ENCODE measurements at regions not wholly inside any gene's neighbourhood (a gene's known extent, or its start where the extent isn't known, plus 50 kb on each side); places are given as distances from the start of the nearest gene placed in this dataset.

DNA sequence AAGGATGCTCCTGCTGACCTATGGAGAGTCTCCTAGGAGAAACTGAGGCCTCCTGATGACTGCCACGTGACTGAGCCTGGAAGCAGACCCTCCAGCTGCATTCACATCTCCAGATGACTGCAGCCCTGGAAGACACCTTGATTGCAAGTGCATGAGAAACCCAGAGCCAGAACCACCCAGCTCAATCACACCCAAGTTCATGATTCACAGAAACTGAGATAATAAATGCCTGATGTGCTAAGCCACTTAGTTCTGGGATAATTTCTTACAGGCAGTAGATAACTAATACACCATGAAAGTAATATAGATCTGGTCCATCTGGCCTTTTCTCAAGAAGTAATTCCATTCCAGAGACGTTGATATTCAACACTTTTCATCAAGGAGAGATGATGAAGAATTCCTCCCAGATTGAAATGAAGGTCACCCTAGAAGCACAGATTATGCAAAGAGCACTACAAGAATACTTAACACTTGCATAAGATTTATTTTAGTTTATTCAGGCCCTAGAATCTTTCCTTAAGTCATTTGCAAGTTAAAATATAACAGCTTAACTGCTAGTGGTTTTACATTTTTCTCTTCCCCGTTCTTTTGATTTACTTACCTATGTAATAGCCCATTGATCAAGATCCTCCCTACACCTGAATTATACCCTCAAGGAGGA, 208.2 kb upstream of the INHBA start:
- no peak for DNase-seq (ENCODE audit: low read depth in 3 of 3)

DNA sequence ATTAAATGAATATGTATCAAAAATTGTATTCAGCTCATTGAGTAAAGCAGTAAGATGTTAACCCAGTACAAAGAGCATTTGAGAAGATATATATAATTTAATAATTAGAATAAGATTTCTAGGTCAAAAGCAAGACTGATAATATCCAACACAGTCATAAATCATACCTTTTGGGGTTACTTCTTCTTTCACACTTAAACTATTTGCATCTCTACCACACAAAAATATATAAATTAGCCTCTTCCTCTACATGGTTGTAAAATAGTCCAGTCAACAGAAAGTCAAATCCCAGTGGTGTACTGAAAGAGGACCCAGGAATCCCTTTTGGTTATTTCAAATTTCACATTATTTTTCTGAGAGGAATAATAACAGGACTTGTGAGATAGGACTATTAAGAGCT, 204.6 kb upstream of the INHBA start:
- no peak for DNase-seq (ENCODE audit: low read depth in 3 of 3)

DNA sequence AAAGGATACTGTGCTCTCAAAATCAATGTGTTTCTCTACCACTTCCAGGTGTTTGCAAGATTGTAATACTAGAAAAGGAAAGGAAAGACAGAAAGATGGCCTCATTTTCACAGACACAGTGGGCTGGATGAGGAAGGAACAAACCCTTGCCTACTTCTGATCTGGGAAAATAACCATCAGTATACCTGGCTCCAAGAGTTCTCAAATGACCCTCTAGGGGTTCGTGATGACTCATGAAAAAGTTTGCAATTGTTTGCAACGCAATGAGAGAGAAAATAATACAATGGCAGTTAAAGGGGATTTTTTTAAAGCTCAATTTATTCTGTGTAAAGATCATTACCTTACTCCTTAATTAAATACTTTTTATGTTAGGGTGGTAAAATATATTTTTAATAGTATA, 197.6 kb upstream of the INHBA start:
- no peak for DNase-seq (ENCODE audit: low read depth in 3 of 3)

DNA sequence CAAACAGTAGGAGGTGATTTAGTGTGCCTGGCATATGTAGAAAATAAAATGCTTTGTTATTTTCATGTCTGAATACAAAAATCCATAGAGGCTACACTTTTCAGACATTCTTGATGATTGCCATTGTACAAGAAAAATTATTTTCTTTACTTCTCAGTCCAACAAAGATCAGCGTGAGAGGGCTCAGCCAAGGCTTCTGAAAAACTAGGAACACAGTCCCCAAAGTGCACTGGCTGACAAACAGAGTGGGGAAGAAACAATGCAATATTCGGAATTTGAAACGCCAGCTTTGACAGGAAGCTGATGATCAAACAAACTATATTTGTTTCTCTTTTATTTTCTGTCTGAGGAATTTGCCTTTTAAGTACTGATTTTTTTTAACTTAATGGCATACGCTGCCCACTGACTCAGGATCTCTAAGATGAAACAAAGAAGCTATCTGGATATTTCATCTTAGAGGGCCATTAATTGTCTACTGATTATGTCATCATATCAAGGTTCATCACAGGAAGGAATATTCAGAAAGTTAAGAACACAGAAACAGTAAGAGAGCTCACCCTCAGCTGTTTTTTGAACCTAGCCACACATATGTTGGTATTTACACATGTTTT, 197.0 kb upstream of the INHBA start:
- no peak for DNase-seq (ENCODE audit: low read depth in 3 of 3)

DNA sequence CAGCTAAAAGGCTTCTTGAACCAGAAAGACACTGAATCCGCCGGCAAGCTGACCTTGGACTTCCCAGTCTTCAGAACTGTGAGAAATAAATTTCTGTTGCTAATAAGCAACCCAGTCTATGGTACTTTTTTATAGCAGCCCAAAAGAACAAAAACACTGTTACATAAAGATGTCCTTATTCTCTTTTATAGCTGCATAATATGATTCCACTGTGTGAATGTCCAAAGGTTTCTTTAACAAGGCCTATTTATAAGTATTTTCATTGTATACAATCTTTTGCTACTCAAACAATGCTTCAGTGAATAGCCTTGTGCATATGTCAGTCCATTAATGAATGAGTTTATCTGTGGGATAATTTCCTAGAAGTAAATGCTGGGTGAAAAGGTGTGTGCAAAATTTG, 190.8 kb upstream of the INHBA start:
- no peak for DNase-seq (ENCODE audit: low read depth in 3 of 3)

DNA sequence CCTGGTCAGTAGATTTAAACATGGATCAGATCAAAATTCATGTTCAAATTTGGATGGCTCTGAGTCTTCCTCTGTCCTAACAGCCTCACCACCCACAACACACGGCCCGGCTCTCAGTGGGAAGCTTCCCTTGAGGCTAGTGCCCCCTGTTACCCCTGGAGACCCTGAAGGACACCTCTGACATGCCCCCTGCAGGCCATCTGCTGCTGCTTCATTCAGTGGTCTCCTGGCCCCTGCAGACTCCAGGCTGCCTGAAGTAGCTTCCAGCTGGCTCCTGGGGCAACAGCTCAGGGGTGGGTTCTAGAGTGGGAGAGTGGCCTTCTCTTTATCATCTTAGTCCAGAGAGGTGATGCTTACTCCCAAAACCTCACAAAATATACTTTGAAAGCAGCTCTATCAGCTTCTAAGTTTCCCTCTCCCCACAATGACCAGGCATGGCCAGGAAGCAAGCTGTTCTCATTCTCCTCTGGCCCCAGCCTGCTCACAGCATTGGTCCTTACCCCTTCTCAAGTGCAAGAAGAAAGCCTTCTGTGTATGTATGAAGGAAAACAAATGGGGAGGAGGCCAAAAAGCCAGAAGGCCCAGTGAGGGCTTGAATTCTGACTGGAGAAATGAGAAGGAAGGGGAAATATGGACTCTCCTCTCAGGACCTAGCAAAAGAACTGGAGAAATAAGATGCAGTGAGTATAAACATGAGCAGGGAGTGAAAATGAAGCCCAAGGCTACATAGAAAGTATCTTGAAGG, 189.6 kb upstream of the INHBA start:
- no peak for DNase-seq (ENCODE audit: low read depth in 3 of 3)

DNA sequence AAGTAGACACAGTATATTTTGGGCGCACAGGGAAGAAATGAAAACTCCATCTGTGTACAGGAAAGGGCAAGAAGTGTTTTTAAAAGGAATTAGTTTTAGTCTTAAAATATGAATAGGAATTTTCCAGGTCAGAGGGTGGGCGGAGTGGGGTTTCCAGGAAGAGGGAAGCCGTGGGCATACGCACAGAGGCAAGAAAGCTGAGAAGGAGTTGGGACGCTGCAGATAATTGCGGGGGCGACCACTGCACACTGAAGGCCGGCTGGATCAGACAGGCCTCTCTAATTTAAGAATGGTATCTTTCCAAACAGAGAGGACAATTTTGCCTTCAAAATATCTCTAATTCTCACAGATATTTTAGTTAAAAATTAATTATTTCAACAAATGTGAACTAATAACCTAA, 189.1 kb upstream of the INHBA start:
- DNase-seq (ENCODE audit: low read depth in 3 of 3), result no peak

DNA sequence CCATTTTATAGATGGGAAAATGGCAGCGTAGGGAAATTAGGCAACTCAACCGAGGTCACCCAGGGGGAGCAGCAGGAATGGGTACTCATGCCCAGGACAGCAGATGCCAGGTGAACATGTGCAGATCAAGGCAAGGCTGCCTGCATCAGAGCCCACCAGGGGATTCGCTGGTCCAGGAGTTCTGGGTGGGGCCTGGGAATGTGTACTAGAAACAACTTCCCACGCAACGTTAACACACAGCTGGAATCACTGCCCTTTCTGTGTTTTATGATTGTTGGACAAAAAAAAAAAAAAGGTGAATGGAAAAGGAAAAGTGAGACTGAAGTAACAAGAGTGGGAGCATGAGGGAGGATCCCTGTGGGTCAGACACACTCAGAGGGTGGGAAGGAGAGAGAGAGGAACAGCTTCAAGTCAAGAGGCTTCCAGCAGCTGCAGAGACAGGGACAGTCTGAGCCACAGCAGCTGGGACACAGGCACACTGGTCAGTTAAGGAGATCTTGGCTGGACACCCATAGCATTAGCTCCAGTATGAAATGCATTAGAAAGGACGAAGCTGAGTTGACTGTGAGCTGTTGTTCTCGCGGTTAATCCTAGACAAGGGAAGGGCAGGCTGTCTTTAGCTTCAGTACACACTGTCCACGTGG, 187.9 kb upstream of the INHBA start:
- no peak for DNase-seq (ENCODE audit: low read depth in 3 of 3)

DNA sequence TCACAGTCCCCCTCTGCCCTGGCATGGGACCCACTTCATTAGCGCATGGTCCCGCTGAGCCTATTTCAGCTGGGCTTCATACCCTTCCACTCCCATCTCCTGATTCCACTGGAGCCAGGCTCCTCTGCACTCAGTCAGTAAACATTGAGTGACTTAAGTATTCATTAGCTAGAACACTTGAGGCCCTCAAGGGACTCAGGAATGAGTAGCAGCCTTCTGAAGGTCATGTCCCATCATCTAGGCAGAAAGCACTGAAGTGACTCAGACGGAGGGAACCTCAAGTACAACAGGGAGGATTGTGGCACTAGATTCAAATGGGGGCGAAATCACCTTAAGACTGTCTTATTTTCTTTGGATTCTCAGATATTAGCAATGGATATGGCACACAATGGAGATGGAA, 186.6 kb upstream of the INHBA start:
- DNase-seq (ENCODE audit: low read depth in 3 of 3), result no peak

DNA sequence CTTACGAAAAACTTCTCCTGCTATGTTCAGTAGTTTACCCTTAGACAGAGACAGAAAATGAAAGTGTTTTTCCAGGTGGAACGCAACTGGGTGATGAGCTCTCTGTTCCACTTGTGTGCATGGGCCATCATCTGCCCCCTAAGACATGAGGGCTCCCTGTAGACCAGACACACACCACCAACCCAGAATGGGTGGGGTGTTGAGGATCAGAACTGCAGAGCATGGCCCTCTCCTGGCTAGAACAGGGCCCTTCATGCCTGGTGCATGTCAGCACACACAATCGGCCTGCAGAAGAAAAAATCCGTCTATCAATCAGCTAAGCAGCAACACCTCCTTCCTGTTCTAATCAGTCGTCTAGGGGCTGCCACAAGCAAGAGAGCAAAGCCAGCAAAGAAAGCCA, 186.2 kb upstream of the INHBA start:
- no peak for DNase-seq (ENCODE audit: low read depth in 3 of 3)

DNA sequence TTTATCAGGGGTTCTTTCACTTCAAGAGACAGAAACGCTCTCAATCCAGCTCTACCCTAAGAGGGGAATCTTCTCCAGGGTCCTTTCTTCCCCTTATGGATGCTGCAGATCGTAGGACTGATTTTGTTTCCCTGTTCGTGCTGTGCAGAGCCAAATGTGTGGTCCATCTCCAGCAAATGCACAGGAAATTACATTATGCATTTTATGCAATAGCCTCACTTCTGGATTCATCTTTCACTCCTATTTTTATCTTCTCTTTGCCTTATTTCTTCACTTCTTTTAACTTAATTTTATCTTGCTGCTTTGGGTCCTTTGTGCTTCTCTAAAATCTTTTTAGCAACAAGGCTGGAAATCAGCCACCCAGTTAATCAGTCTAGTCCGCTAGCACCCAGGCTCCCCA, 184.5 kb upstream of the INHBA start:
- no peak for DNase-seq (ENCODE audit: low read depth in 3 of 3)

DNA sequence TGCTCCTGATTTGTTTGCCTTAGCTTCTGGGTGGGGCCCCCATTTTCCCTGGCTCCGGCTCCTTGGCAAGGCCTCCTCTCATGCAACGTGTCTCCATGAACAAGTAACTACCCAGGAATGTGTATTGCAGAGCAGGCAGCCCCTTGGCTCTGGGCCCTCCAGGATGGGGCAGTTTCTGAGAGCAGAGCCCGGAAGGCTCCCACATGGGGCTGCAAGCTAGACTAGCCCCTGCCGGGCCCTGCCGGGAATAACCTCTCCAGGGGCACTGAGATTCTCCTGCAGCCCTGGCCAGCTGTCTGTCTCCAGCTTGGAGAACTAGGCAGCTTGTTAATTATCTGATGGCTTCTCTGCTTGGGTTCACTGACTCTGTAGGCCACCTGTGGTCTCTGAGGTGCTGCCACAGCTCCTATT, 184.0 kb upstream of the INHBA start:
- no peak for DNase-seq (ENCODE audit: low read depth in 3 of 3)

DNA sequence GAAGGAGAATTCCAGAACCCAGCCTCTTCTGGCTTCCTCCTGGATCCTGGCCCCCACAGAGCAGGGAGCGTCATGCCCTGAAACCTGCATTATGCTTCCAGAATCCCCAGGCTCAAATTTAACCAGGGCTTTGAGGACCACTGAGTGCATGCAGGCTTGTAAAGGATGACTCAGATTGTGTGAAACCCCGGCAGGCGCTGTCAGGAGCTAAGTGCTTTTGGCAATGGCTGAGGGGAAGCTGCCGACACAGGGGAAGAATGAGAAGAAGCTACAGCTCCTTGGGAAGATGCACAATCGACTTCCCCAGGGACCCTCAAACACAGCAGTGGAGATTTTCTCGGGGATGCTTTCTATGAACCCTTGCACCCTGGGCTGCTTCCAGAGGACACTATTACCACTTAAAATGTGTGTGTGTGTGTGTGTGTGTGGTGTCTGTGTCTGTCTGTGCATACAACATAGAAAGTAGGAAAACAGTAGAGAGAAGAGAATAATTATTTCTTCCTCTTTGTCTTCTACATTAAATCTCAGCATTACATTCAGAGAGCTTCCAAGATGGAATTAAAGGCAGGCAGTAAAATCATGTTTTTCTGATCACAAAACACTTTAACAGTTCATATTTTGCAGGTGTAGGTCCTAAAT, 183.5 kb upstream of the INHBA start:
- DNase-seq (ENCODE audit: low read depth in 3 of 3), result no peak

DNA sequence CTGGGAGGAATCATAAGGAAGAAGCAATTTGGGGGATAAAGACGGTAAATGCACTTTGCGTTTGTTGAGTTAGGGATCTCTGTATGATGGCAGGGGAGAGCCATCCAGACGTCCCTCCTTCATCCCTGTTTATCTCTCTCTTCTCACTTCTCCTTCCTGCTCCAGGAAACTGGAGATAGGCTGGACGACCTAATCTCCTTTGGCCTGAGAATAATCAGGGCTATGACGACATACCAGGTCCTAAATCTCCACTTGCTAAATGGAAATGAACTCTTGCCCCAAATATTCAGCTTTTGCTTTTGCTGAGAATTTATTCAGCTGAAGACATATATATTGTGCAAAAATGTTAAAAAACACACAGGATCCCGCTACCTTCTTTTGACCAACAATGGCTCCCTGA, 182.9 kb upstream of the INHBA start:
- no peak for DNase-seq (ENCODE audit: low read depth in 3 of 3)

DNA sequence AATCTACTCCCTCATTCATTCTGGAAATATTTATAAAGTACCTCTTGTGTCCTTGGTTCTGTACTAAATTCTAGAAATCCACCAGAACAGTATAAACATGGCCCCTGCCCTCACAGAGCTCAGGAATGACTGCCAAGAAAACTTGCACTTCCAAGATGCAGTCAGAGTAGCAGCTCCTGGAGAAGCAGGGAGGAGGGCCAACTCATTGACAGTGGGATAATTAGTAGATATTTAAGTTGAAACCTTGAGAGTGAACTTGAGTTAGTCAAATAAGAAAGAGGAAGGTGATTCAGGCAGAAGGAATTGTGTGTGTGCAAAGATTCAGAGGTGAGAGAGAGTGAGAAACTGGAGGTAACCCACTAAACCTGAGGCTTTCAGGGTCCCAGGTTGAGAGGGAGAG, 182.2 kb upstream of the INHBA start:
- no peak for DNase-seq (ENCODE audit: low read depth in 3 of 3)

DNA sequence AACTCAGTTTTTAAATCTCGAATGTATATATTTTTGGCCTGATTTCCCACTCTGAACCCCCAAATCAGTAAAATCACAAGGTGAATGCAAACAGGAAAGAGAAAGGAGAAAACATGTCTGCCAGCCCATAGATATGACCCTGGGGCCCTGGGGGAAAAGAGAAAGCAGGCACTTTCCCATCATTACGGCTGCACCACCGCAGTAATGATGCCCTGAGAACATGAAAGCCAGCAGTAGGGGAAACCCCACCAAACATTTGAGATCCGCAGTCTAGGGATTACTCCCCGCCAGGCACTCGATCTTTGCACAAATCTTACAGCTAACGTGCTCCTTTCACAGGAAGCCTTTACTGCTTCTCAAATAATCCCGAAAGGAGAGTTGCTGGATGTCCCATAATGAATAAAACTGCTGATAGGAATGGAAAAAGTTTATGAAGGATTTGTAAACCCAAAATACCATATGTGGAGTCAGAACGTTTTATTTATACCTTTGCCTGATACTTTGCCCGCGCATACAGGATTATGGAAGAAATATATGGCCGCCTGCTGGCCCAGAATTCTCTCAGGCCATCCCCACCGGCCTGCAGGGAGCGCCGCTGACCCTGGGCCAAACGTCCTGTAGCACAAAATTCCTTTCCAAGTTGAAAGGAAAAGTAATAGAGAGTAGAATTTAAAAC, 180.0 kb upstream of the INHBA start:
- DNase-seq (ENCODE audit: low read depth in 3 of 3), result no peak

DNA sequence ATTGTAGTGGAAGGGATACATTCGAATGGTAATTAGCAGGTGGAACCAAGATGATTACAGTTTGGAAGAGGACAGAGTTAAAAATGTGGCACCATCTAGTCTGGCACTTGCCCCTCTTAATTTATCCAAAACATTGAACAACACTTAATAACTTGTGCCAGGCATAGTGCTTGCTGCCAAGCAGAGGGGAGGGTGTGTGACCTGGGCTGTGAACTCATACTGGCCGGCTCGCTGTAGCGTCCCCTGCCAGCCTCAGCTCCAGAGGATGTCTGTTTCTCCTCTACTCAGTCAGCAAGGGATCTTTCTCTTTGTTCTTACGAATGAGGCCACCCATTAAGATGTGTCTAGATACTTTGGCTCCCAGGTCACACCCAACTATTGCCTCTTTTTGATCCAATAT, 179.4 kb upstream of the INHBA start:
- no peak for DNase-seq (ENCODE audit: low read depth in 3 of 3)

DNA sequence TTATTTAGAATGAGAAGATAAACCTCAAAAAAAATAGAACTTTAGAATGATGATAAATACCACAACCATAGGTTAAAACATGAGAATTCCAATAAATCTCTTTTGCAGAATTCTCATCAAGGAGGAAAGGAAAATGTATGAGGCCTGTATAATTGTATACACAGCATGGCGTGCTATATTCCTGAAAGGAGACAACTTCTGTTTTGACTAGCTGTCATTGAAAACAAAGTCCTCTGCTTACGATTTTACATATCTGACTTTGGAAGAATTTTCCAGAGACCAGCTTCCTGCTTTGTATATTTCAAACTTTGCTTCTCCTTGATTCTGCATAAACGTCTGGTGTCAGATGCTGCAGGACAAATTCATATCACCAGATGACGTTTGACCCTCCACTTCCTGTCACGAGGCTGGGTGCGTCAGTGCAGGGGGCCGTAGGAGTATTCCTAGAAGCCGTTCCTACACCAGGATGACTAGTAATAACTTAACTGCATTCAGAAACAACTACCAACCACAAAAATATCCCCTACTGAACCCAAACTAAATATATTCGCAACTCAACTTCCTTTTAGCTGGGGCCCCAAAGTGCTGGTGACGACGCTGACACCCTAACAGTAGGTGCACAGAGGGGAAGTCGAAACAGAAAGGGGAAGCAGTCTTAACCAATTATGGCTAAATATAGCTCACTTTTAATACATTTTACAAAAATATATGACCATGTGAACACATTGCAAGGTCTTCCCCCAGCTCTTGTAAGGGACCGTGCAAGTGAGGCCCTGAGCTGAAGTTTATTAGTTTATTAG, 178.6 kb upstream of the INHBA start:
- DNase-seq (ENCODE audit: low read depth in 3 of 3), result peak; percentile 29 to 55 (median 39)

DNA sequence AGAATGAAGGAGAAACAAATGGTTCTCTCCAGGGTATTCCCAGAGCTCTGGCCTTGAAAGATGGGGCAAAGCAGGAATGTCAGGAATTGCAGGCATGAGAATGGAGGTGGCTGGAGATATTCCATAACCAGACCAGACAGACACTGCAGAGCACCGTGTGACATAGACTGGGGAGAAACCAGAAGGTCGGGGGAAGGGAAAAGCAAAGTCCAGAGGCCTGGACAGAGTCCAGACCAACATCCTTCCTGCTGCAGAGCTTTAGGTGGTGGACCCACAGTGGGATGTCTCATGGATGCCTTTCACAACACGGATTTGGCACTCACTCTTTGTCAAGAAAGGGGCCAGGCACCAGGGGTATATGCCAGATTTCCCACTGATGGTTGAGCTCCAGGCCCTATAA, 177.2 kb upstream of the INHBA start:
- no peak for DNase-seq (ENCODE audit: low read depth in 3 of 3)

DNA sequence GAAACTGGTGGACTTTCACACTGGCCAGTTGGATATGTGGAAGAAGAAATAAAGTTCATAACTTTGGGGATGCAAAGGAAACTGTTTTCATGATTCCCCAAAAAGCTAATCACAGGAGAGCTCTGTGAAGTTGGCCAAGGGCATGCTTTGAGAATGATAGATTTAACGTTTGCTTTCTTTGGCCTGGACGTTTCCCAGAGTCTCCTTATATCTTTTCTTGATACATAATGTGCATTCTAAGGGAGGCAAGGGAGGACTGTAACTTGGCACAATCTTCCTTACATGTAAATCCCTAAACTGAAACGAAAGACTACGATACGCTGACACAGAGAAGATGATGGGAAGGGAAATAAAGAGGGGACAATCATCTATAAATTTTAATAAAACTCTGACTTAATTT, 176.5 kb upstream of the INHBA start:
- no peak for DNase-seq (ENCODE audit: low read depth in 3 of 3)
